ENCODE measurements at regions not wholly inside any gene's neighbourhood (a gene's known extent, or its start where the extent isn't known, plus 50 kb on each side); places are given as distances from the start of the nearest gene placed in this dataset.

DNA sequence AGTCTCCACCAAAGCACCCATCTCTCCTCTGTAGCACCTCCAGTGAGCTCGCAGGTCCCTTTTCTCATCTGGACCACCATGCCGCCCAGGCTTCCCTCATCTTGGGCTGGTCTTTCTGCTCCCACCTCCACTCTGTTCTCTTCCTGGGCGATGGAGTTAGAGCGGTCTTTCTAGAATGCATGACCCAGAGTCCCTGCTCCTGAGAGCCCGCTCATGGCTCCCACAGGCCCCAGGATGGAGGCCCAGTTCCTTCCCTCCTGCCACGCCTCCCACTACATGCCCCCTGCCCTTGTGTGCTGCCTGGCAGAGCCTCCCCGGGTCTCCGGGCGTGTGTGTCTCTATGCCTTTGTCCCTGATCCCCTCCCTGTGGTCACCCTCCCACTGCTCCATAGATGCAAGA, 100.7 kb upstream of the RTL1 start:
- DNase-seq (ENCODE audit: low read depth), result no peak

DNA sequence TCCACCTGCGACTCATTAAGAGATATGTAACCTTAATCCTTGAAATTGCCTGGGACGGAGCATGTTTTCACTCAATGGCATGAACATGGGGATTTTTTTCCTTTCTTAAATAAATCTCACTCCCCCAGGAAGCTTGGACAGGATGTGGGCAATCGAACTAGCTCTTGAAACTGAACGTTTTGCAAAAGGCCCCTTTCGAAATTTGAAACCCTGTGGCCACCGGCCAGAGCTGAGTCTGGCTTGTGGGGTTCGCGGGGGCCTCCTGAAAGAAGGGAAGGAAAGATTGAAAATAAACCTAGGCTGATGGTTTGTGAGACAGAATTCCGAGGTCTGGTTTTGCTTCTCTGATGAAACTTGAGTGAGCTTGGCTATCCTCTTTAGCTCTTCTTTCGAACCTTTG, 101.4 kb upstream of the RTL1 start:
- no peak for DNase-seq (ENCODE audit: low read depth)

DNA sequence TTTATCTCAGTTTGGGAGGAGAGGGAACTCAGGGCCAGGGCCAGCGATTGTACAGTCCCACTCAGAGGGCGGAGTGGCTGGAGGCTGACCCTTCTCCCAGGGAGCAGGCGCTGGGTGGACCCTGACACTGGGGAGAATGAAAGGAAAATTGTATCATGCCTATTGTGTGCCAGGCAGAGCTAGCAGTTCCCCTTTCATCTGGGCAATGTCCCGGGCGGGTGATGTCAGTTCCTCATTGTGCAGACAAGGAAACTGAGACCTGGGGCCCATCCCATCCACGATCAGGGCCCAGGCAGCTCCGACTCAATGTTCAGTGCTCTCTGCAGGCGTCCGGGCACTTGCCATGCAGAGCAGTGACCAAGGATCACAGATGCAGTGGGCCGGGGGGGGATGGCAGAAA, 101.9 kb upstream of the RTL1 start:
- DNase-seq (ENCODE audit: low read depth), result no peak

DNA sequence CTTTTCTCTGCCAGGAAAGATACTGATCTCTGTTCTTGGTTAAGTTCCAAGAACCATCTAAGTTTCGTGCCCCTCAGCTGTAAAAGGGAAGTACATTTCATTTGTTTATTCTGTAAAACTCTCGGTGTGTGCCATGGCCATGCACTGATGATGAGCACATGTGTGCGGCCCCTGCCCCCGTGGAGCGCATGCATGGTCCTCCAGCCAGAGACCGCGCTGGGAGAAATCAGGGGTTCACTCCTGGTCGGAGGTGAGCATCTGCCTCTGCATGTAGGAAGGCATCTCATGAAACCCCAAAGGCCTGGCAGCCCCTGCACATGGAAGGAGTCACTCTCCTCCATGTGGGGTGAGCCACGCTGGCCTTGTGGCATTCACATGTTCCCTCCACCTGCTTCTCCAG, 102.5 kb upstream of the RTL1 start:
- DNase-seq (ENCODE audit: low read depth), result no peak

DNA sequence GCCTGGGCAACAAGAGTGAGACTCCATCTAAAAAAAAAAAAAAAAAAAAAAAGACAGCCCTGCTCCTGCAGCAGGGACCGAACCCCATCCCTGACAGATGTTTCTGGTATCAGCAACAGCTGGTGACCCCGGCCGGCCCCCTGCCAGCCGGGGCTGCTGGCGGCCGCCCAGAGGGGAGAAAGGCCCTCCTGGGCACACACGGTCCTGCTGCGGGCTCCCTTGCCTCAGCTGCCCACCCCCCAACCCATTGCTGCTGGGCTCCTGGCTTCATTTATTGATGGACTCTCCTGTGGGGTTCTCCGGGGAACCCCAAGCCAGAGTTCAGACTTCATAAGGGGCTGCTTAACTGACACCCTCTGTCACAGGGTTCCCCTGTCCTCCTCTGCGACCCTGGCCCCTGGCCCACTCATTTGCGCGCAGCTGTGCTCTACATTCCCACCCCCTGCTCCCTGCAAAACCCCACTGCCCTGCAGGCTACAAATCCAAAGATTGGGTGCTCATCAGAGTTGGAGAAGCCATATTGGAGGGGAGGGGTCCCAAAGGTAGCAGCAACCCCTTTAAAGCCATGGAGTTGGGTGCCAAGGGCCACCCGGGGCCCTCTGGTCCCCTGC, 103.6 kb upstream of the RTL1 start:
- DNase-seq (ENCODE audit: low read depth), result no peak

DNA sequence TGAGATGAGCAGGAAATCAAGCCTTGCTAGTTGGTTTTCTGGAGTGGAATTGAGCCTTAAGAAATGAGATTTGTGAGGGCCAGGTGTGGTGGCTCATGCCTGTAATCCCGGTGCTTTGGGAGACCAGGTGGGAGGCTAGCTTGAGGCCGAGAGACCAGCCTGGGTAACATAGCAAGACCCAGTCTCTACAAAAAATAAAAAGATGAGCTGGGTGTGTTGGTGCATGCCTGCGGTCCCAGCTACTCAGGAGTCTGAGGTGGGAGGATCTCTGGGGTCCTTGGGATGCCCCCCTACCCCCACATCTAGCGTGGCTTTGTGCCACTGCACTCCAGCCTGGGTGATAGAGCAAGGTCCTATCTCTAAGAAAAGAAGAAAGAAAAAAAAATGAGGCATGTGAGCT, 104.2 kb upstream of the RTL1 start:
- no peak for DNase-seq (ENCODE audit: low read depth)

DNA sequence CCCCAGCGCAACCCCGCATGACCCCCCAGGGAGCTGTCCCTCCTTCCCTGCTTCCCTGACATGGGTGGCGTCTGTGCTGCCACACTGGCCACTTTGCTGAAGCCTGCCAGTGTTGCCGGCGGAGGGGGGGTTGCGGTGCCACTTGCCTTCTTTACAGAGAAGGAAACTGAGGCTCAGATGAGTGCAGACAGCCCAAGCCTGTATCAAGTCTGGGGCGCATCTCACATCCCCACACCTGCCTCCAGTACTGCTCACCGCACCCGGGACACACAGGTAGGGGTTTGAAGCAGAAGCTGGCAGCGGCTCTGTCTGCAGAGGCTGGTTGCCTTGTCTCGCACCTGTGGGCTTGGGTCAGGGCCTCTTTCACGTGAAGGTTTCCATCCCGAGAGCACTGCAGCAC, 104.7 kb upstream of the RTL1 start:
- DNase-seq (ENCODE audit: low read depth), result no peak

DNA sequence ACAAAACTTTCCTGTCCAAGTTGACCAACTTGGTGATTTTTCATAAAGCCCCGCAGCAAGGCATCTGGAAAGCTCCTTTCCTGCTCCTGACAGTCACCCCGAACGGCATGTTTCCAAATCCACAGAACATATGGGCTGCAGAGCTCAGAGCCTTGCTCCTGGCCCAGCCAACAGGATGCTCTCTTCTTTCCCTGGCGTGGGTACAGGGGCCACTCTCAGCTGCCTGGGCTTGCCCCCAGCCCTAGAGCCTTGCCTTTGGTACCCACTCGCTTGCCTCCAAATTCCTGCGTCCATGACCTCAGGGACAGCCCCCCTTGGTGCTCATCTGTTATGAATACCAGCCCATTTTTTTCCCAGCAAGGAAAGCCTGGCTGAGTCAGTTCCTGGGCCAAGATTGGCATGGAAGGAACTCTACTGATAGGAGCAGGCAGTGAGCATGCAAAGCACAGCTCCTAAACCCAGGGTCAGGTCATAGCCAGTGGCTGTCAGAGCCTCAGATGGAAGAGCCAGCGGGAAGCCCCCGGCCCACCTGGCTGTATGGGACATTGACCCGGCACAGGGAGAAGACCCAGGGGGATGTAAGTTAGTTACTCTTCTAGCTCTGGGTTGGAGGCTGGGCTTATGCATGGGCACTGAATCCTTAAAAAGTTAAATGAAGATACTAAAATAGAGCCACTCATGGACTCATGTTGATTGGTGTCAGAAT, 105.3 kb upstream of the RTL1 start:
- no peak for DNase-seq (ENCODE audit: low read depth)

DNA sequence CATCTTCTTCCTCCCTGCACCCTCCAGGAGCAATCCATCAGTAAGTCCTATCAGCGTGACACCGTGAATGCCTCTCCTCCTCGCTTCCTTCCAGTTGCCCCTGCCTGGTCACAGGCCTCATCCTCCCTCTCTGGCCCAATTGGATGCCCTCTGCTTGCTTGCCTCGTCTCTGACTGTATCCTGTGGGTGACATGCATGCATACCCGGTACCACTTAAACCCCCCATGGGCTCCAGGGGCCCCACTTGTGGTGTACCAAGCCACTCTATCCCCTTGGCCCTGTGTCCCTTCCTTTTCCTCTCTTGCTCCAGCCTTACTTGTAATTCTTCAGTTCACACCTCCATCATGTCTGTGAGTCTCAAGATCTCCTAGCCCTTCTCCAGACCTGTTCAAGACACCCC, 106.0 kb upstream of the RTL1 start:
- DNase-seq (ENCODE audit: low read depth), result no peak

DNA sequence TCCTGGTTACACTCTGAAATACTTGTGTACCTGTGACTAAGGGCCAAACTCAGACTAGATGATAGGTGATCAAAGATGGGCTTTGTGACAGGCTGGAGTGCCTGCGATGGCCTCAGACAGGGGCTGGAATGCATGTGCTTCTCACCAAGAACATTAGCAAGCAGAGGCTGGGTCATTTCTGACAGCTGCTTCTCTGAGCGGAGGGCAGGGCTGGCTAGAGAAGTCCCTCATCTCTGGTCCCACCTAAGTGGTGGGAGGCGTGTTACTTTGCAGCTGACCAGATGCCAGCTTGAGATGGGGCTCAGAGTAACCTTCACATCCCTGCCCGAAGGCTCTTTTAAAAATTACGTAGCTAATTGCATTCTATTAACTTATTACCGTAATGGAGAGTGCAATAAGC, 106.8 kb upstream of the RTL1 start:
- no peak for DNase-seq (ENCODE audit: low read depth)

DNA sequence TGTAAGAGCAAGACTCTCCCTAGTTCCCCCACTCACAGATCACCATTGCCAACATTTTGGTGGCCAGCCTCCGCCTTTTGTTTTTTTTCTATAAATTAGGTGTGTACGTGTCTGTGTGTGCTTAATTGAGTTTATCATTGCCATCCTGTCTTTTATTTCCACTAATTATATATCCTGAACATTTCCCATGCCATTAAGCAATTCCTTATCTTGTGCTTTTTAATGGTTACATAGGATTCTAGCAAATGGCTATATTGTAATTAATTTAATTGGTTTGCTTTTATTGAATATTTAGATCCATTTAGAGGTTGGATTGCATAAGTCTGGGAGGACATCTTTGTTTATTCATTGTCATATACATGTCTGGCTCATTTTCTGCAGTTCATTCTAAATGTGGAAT, 107.3 kb upstream of the RTL1 start:
- DNase-seq (ENCODE audit: low read depth), result no peak

DNA sequence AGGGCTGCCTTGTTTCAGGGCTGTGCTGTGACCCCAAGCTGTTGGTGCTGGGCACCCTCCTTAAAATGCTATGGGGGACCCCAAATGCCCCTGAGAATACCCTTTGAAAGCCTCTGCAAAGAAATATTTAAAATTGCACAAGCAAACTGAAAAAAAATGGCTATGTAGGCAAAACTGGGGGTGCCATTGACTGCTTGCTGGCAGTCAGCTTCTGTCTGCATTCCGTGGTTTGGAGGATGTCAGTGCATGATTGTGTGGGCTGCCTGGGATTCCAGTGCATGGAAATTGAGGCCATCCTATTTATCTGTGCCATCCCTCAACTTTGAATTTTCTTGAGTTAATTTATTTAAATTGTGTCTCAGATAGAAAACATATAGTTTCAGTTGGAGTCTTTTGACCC, 113.7 kb upstream of the RTL1 start:
- no peak for DNase-seq (ENCODE audit: low read depth)

DNA sequence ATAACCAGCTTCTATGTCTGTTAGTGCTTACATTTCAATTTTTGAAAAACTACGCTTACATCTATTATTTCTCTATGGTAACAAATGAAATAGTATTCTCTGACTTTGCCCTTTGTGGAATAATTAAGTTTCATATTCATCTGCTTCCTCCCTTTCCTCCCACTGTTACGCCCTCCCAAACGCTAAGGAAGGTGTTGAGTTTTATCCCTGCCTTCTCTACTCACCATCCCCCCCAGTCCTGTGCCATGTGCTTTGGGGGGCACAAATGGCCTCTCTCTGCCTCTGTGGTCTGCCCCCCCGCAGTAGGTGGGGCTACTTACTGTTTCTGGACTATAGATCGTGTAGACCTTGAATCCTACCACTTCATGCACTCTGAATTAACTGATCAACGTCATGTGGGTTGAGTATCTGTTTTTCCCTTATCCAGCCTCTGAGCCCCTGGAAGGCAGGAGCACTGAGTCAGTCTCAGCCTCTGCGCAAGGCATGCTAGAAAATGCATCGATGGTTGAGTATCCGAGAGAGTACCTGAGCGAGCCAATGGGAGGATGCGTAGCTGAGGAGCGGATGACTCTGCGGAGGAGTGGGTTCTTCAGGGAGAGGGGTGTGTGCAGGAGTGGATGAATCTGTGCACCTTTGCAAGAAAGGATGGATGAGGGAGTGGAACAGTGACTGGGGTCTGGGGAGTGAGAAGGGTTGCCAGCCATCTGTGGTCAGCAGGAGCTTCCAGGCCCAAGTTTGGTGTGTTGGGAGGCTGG, 114.5 kb upstream of the RTL1 start:
- no peak for DNase-seq (ENCODE audit: low read depth)

DNA sequence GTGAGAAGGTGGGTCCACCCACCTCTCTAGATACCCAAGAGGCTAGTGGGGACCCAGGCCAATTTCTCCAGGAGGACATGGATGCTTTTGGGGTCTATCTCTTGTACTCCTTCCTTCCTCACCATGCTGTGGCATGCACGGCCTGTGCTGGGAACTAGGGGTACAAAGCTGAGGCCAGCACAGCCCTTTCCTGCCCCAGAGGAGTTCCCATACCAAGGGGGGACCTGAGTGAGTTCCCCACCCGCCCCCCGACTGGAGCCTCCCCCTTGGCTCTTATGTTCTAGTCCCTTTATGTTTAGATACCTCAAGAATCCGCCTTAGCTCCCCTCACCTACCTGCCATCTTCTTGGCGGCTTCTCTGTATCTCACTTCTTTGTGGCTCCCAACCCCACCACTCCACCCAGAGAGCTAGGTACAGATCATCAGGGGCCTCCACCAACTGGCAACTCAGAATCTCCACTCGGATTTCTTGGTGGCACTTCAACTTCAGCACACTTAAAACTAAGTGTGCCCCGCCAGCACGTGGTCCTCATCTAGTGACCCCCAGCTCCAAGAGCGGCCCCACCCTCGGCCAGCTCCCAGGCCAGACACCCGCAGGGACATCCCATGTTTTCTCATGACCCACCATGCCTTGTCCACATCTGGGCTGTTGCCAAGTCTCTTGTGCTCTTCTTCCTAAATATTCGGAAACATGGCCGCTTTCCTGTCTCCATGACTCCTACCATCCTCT, 115.2 kb upstream of the RTL1 start:
- DNase-seq (ENCODE audit: low read depth), result no peak

DNA sequence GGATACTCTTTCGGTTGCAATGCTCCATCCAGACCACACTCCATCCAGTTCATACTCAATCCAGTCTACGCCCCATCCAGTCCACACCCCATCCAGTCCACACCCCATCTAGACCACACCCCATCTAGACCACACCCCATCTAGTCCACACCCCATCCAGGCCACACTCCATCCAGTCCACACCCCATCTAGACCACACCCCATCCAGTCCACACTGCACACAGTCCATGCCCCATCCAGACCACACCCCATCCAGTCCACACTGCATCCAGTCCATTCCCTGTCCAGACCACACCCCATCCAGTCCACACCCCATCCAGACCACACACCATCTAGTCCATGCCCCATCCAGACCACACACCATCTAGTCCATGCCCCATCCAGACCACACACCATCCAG, 116.0 kb upstream of the RTL1 start:
- DNase-seq (ENCODE audit: low read depth), result no peak

DNA sequence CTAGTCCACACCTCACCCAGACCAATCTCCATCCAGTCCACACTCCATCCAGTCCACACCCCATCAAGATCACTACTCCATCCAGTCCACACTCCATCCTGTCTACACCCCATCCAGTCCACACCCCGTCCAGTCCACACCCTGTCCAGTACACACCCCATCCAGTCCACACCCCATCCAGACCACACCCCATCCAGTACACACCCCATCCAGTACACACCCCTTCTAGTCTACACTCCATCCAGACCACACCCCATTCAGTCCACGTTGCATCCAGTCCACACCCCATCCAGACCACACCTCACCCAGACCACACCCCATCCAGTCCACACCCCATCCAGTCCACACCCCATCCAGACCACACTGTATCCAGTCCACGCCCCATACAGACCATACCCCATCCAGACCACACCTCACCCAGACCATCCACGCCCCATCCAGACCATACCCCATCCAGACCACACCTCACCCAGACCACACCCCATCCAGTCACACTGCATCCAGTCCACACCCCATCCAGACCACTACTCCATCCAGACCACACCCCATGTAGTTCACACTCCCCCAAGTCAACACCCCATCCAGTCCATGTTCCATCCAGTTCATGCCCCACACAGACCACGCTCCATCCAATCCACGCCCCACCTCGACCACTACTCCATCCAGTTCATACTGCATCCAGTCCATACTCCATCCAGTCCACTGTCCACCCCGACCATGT, 116.6 kb upstream of the RTL1 start:
- DNase-seq (ENCODE audit: low read depth), result no peak

DNA sequence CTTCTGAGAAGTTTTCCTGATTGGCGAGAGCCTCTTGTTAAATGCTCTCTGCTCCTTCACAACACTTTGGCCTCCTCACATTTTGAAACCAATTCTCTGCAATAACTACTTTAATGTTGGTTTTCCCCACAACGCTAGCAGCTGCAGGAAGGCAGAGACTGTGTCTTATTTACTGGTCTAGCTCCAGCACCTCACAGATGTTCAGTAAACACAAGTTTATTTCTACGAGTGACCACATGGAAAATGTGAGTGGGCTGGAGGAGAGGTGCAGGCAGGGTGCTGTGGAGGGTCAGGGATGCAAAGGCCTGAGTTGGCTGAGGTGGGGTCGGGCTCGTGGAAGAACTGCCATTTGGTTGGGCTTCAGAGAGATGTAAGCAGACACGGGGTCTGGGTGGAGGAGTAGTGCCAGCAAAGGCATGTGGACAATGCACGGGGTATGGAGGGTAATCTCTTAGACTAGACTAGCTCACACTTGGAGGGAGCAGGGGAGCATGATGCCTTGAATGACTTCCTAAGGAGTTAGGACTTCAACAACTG, 117.4 kb upstream of the RTL1 start:
- DNase-seq (ENCODE audit: low read depth), result no peak

DNA sequence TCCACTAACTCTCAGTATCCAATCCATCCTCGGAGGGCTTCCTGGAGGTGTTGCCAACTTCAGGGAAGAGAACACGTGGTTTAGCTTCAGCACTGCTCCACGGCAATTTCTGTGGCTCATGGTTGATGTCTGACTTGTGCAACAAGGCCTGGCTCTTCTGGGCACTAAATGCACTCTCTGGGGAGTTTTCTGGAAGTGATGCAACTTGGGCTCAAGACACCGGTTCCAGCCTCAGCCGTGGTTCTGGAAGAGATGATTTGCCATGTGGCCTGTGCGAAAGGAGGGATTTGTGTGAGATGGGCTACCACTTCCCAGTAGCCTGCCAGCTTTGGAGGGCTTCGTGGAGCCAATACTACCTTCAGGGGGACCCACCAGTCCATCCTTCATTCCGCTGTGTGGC, 118.6 kb upstream of the RTL1 start:
- no peak for DNase-seq (ENCODE audit: low read depth)

DNA sequence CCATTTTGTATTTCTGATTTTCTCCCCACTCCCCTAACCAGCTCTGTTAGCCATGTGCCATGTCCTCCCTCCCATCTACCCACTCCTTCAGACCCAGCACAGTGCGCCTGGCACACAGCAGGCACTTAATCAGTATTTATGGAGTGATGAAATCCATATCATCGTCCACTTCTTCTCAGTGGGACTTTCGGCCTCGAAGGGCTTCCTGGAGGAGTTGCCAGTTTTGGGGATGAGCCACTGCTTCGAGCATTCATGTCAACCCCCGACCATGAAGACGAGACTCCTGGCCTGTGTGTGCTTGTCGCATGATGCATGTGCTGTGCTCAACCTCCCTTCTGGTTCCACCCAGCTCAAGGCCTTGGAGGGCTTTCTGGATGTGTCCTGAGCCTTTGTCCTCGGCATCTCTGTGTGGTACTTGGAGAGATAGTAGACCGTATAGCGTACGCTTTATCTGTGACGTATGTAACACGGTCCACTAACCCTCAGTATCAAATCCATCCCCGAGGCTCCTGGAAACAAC, 119.5 kb upstream of the RTL1 start:
- DNase-seq (ENCODE audit: low read depth), result no peak

DNA sequence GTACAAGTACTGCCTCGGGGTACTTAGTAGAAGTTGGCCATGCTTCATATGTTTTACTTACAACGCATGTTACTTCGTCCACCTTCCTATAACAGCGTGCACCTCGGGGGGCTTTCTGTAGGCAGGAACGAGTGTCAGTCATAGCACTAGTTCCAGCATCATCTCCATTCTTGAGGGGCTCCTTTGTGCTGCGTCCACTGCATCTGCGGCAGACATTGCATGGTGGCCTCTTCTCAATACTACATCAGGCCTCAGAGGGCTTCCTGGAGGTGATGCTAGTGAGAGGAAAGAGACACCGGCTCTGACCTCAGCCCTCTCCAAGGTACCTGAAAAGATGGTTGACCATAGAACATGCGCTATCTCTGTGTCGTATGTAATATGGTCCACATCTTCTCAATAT, 121.2 kb upstream of the RTL1 start:
- no peak for DNase-seq (ENCODE audit: low read depth)

DNA sequence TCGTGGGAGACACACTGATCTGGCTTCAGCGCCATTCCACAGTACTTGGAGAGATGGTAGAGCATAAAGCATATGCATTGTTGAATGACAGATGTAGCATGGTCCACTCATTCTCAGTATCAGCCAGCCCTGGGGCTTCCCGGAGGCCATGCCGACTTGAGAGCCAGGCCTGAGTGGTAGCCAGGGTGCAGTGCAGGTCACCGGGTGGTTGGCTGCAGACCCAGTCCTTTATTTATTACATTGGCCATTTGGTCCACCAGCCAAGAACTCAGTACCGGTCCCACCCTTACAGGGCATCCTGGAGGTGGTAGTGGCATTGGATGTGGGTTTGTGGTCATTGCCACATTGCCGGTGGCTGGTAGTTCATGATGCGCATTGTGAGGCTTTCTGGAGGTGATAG, 121.6 kb upstream of the RTL1 start:
- DNase-seq (ENCODE audit: low read depth), result no peak

DNA sequence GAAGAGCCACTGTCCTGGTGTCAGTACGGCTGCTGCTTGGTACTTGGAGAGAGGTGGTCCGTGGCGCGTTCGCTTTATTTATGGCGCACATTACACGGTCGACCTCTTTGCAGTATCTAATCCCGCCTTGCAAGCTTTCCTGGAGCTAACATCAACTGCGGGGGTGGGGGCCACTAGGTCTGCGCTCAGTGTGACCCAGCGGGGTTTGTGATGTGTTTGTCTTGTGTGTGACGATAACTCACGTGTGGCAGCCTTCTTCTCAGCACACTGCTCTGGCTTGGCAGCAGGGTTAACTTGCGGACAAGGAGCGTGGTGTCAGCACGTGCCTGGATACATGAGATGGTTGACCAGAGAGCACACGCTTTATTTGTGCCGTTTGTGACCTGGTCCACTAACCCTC, 122.2 kb upstream of the RTL1 start:
- DNase-seq (ENCODE audit: low read depth), result no peak

Measured in stimulated activated CD8-positive, alpha-beta memory T cell treated with anti-CD3 and anti-CD28 coated beads, Interleukin-4, amount 100 ng/mL, for 24 hours (primary cell).